Stimulated activated CD8-positive, alpha-beta memory T cell treated with anti-CD3 and anti-CD28 coated beads, Interleukin-7, amount 100 ng/mL, for 24 hours (primary cell): ENCODE measurements at regions not wholly inside any gene's neighbourhood (a gene's known extent, or its start where the extent isn't known, plus 50 kb on each side); places are given as distances from the start of the nearest gene placed in this dataset.
"Not testable (repeated sequence)": the region's sequence is repeated elsewhere in the genome, so short reads cannot be mapped to it uniquely, and the experiment has no call there.

Experiments used
- DNase-seq: peaks from one replicate; pipeline ENCODE4 v3.0.0-alpha.2; 2020; ENCODE audit warnings: low read depth

GRCh38 chr1:54474310-54475251, 68.4 kb upstream of the SSBP3 start:
- no peak for DNase-seq

- no peak for DNase-seq
Observed at GRCh38 chr1:54471588-54471987, 65.4 kb upstream of the SSBP3 start.

GRCh38 chr1:54469444-54469843, 63.2 kb upstream of the SSBP3 start:
- not testable (repeated sequence) for DNase-seq

GRCh38 chr1:54468288-54469084, 62.3 kb upstream of the SSBP3 start:
- not testable (repeated sequence) for DNase-seq

GRCh38 chr1:54465351-54465811, 59.2 kb upstream of the SSBP3 start:
- no peak for DNase-seq

- no peak for DNase-seq
Observed at GRCh38 chr1:54464477-54465146, 58.4 kb upstream of the SSBP3 start.

- no peak for DNase-seq
Observed at GRCh38 chr1:54464031-54464476, 57.9 kb upstream of the SSBP3 start.

- DNase-seq, result no peak
Observed at GRCh38 chr1:54463259-54464030, 57.3 kb upstream of the SSBP3 start.

- DNase-seq, result no peak
Observed at GRCh38 chr1:54462597-54463258, 56.5 kb upstream of the SSBP3 start.

- no peak for DNase-seq
Observed at GRCh38 chr1:54461731-54462596, 55.8 kb upstream of the SSBP3 start.

GRCh38 chr1:54460861-54461387, 54.7 kb upstream of the SSBP3 start:
- no peak for DNase-seq

GRCh38 chr1:54460351-54460750, 54.2 kb upstream of the SSBP3 start:
- DNase-seq, result no peak

- DNase-seq, result no peak
Observed at GRCh38 chr1:54459726-54460191, 53.6 kb upstream of the SSBP3 start.

GRCh38 chr1:54459140-54459539, 52.9 kb upstream of the SSBP3 start:
- no peak for DNase-seq

- DNase-seq, result no peak
Observed at GRCh38 chr1:54456921-54457529, 50.8 kb upstream of the SSBP3 start.

GRCh38 chr1:54456361-54456760, 50.2 kb upstream of the SSBP3 start:
- no peak for DNase-seq
